Upper lobe of right lung (tissue), 1 donor: ENCODE measurements at regions not wholly inside any gene's neighbourhood (a gene's known extent, or its start where the extent isn't known, plus 50 kb on each side); places are given as distances from the start of the nearest gene placed in this dataset.
A peak's percentile ranks its signal among the peaks of the same experiment; 100 is the strongest.
"Not testable (repeated sequence)": the region's sequence is repeated elsewhere in the genome, so short reads cannot be mapped to it uniquely, and the experiment has no call there.

ENCODE experiments used
- ATAC-seq: fragments of 200-7000 bp; cut with Tn5 transposase; one replicate; pipeline ENCODE4 v1.9.1; 2020; ENCODE audit warnings: mild to moderate bottlenecking, moderate library complexity
- DNase-seq: peaks from one replicate; pipeline ENCODE4 v3.0.0-alpha.2; 2020
- H3K27ac ChIP-seq: fragments of 200-600 bp; one replicate; pipeline ENCODE4 v1.8.0; 2022
- H3K27me3 ChIP-seq: fragments of 200-600 bp; one replicate; pipeline ENCODE4 v1.8.0; 2022; ENCODE audit warnings: mild to moderate bottlenecking
- H3K36me3 ChIP-seq: fragments of 200-600 bp; one replicate; pipeline ENCODE4 v1.8.0; 2022
- H3K4me1 ChIP-seq: fragments of 200-600 bp; one replicate; pipeline ENCODE4 v1.8.0; 2022
- H3K4me3 ChIP-seq: fragments of 200-600 bp; one replicate; pipeline ENCODE4 v1.8.0; 2022; ENCODE audit warnings: mild to moderate bottlenecking
- H3K9me3 ChIP-seq: fragments of 200-600 bp; one replicate; pipeline ENCODE4 v1.8.0; 2022
- intact Hi-C: fragments of 100-400 bp; cut with DNase I; formaldehyde crosslinking; loops from one replicate; pipeline ENCODE4 v1.11.0; 2022
- donor health status: DM: no; HTN: yes; CAD: no; lungs with severe emphysema.

- H3K4me3 ChIP-seq, H3K36me3 ChIP-seq, intact Hi-C loops, H3K4me1 ChIP-seq, H3K27ac ChIP-seq, H3K27me3 ChIP-seq, DNase-seq, ATAC-seq, H3K9me3 ChIP-seq: not testable (repeated sequence)
Measured at GRCh38 chr9:41367301-41367700, 178.2 kb upstream of the ZNG1F start.

GRCh38 chr9:41361790-41362189 lies 172.7 kb upstream of the ZNG1F start:
- H3K27me3 ChIP-seq, H3K36me3 ChIP-seq, H3K4me3 ChIP-seq, H3K27ac ChIP-seq, ATAC-seq, H3K9me3 ChIP-seq, intact Hi-C loops, H3K4me1 ChIP-seq, DNase-seq: not testable (repeated sequence)

- intact Hi-C loops, H3K4me1 ChIP-seq, H3K27me3 ChIP-seq, H3K9me3 ChIP-seq, H3K36me3 ChIP-seq: not testable (repeated sequence)
- ATAC-seq (peak; percentile 64), DNase-seq (peak; percentile 70)
- Histone ChIP-seq H3K27ac (peak overlapping the region; percentile 78), H3K4me3 (peak overlapping the region; percentile 70)
Measured at GRCh38 chr9:41359116-41359515, 170.0 kb upstream of the ZNG1F start.

- H3K9me3 ChIP-seq, intact Hi-C loops, H3K36me3 ChIP-seq, H3K4me1 ChIP-seq, ATAC-seq, H3K27me3 ChIP-seq: not testable (repeated sequence)
- peak overlapping the region; percentile 70 for H3K4me3 ChIP-seq
- DNase-seq, result peak; percentile 92
- H3K27ac ChIP-seq, result peak overlapping the region; percentile 78
Measured at GRCh38 chr9:41358682-41359081, 169.6 kb upstream of the ZNG1F start.

- ATAC-seq, intact Hi-C loops, H3K27ac ChIP-seq, H3K4me1 ChIP-seq, H3K36me3 ChIP-seq, H3K27me3 ChIP-seq, H3K9me3 ChIP-seq: not testable (repeated sequence)
- DNase-seq, result peak; percentile 64
- H3K4me3 ChIP-seq, result peak overlapping the region; percentile 70
Measured at GRCh38 chr9:41357918-41358404, 168.8 kb upstream of the ZNG1F start.

GRCh38 chr9:41357350-41357748 lies 168.2 kb upstream of the ZNG1F start:
- H3K9me3 ChIP-seq, H3K4me1 ChIP-seq, H3K4me3 ChIP-seq, ATAC-seq, H3K36me3 ChIP-seq, H3K27ac ChIP-seq, intact Hi-C loops, H3K27me3 ChIP-seq: not testable (repeated sequence)
- peak; percentile 53 for DNase-seq

- intact Hi-C loops, H3K27me3 ChIP-seq, H3K36me3 ChIP-seq, H3K4me1 ChIP-seq, H3K9me3 ChIP-seq, H3K27ac ChIP-seq: not testable (repeated sequence)
- peak; percentile 32 for ATAC-seq
- peak; percentile 95 for DNase-seq
- peak overlapping the region; percentile 25 for H3K4me3 ChIP-seq
Measured at GRCh38 chr9:41356588-41357349, 167.7 kb upstream of the ZNG1F start.

- H3K27ac ChIP-seq, H3K9me3 ChIP-seq, intact Hi-C loops, H3K4me3 ChIP-seq, H3K4me1 ChIP-seq, H3K36me3 ChIP-seq, H3K27me3 ChIP-seq, ATAC-seq: not testable (repeated sequence)
- peak; percentile 9 for DNase-seq
Measured at GRCh38 chr9:41355712-41356450, 166.8 kb upstream of the ZNG1F start.

- intact Hi-C loops, ATAC-seq, H3K27me3 ChIP-seq, H3K4me1 ChIP-seq, H3K9me3 ChIP-seq, H3K27ac ChIP-seq, H3K36me3 ChIP-seq: not testable (repeated sequence)
- DNase-seq, result peak; percentile 63
- H3K4me3 ChIP-seq, result peak overlapping the region; percentile 32
Measured at GRCh38 chr9:41354978-41355377, 165.9 kb upstream of the ZNG1F start.

- ATAC-seq, H3K27ac ChIP-seq, H3K36me3 ChIP-seq, H3K4me1 ChIP-seq, H3K9me3 ChIP-seq, intact Hi-C loops, H3K27me3 ChIP-seq: not testable (repeated sequence)
- peak overlapping the region; percentile 32 for H3K4me3 ChIP-seq
- peak; percentile 42 for DNase-seq
Measured at GRCh38 chr9:41354060-41354934, 165.2 kb upstream of the ZNG1F start.

- H3K4me1 ChIP-seq, H3K27me3 ChIP-seq, H3K4me3 ChIP-seq, DNase-seq, intact Hi-C loops, H3K27ac ChIP-seq, H3K36me3 ChIP-seq, ATAC-seq, H3K9me3 ChIP-seq: not testable (repeated sequence)
Measured at GRCh38 chr9:41353026-41353425, 163.9 kb upstream of the ZNG1F start.

GRCh38 chr9:41352390-41352789 lies 163.3 kb upstream of the ZNG1F start:
- not testable (repeated sequence) for H3K4me3 ChIP-seq

GRCh38 chr9:41347893-41348292 lies 158.8 kb upstream of the ZNG1F start:
- intact Hi-C loops, H3K36me3 ChIP-seq, H3K9me3 ChIP-seq, H3K27me3 ChIP-seq, H3K4me3 ChIP-seq, H3K4me1 ChIP-seq, ATAC-seq, DNase-seq, H3K27ac ChIP-seq: not testable (repeated sequence)

More at GRCh38 chr9:41352390-41352789, 163.3 kb upstream of the ZNG1F start:
- H3K36me3 ChIP-seq, H3K27ac ChIP-seq, H3K27me3 ChIP-seq, H3K4me1 ChIP-seq, ATAC-seq, intact Hi-C loops, H3K9me3 ChIP-seq, DNase-seq: not testable (repeated sequence)

GRCh38 chr9:41332562-41332961 lies 143.4 kb upstream of the ZNG1F start:
- DNase-seq, intact Hi-C loops, H3K4me3 ChIP-seq, H3K4me1 ChIP-seq, ATAC-seq, H3K9me3 ChIP-seq, H3K36me3 ChIP-seq, H3K27me3 ChIP-seq, H3K27ac ChIP-seq: not testable (repeated sequence)
